HL-60 (cell line): ENCODE measurements at regions not wholly inside any gene's neighbourhood (a gene's known extent, or its start where the extent isn't known, plus 50 kb on each side); places are given as distances from the start of the nearest gene placed in this dataset.

Experiments used
- DNase-seq, 2 experiments: peaks; one replicate each; pipeline ENCODE4 v3.0.0-alpha.2; 2010 to 2020; ENCODE audit warnings: low read depth in 1 of 2, low spot score in 1 of 2
- H3K27ac ChIP-seq: fragments of 250-450 bp; sonication (Bioruptor Pico); replicated peaks from 2 replicates; pipeline ENCODE4 v1.5.1; 2020; ENCODE audit warnings: mild to moderate bottlenecking, moderate library complexity
- H3K27me3 ChIP-seq: fragments of 250-450 bp; sonication (Bioruptor Pico); 2 replicates; pipeline ENCODE4 v1.5.1; 2021; ENCODE audit warnings: mild to moderate bottlenecking, moderate library complexity; ENCODE audit not compliant: insufficient read depth, poor library complexity, severe bottlenecking
- H3K4me3 ChIP-seq: replicated peaks from 2 replicates; pipeline ENCODE4 v1.5.1; 2011; ENCODE audit warnings: mild to moderate bottlenecking, control low read depth, low read length; ENCODE audit not compliant: insufficient read depth
- CTCF ChIP-seq: IDR thresholded peaks from one replicate; pipeline ENCODE4 v1.5.1; 2011; ENCODE audit warnings: low read length, control low read depth, inconsistent platforms; ENCODE audit not compliant: insufficient read depth
- GABPA ChIP-seq: IDR thresholded peaks from 2 replicates; pipeline ENCODE4 v1.6.1; 2012; ENCODE audit warnings: low read depth
- POLR2AphosphoS5 ChIP-seq: IDR thresholded peaks from 2 replicates; pipeline ENCODE4 v1.6.1; 2012; ENCODE audit warnings: low read depth
- REST ChIP-seq: IDR thresholded peaks from 2 replicates; pipeline ENCODE4 v1.6.1; 2012; ENCODE audit warnings: low read depth; ENCODE audit not compliant: insufficient replicate concordance
- SPI1 ChIP-seq: IDR thresholded peaks from 2 replicates; pipeline ENCODE4 v1.6.1; 2012; ENCODE audit warnings: low read depth, mild to moderate bottlenecking, borderline replicate concordance

- Histone ChIP-seq H3K27me3 (no peaks in the 10 kb centered on the region), H3K27ac (no peak overlapping the region), H3K4me3 (no peak overlapping the region)
- DNase-seq: no peak
- TF ChIP-seq CTCF (no peak), SPI1 (no peak), POLR2AphosphoS5 (no peak), REST (no peak), GABPA (no peak)
Observed at GRCh38 chr2:220949466-220949865, 622.6 kb downstream of the EPHA4 start.

GRCh38 chr2:220955776-220956175 lies 616.3 kb downstream of the EPHA4 start:
- Histone ChIP-seq H3K27ac (no peak overlapping the region), H3K27me3 (no peaks in the 10 kb centered on the region), H3K4me3 (no peak overlapping the region)
- no peak for TF ChIP-seq CTCF
- TF ChIP-seq REST: no peak
- TF ChIP-seq SPI1: no peak
- no peak for TF ChIP-seq GABPA
- no peak for TF ChIP-seq POLR2AphosphoS5
- no peak for DNase-seq

GRCh38 chr2:220956429-220956828 lies 615.7 kb downstream of the EPHA4 start:
- no peaks in the 10 kb centered on the region for H3K27me3 ChIP-seq
- TF ChIP-seq POLR2AphosphoS5 (no peak), CTCF (no peak), REST (no peak), GABPA (no peak), SPI1 (no peak)
- DNase-seq: no peak
- H3K27ac ChIP-seq: no peak overlapping the region
- H3K4me3 ChIP-seq: no peak overlapping the region
